ENCODE measurements at regions not wholly inside any gene's neighbourhood (a gene's known extent, or its start where the extent isn't known, plus 50 kb on each side); places are given as distances from the start of the nearest gene placed in this dataset.

DNA sequence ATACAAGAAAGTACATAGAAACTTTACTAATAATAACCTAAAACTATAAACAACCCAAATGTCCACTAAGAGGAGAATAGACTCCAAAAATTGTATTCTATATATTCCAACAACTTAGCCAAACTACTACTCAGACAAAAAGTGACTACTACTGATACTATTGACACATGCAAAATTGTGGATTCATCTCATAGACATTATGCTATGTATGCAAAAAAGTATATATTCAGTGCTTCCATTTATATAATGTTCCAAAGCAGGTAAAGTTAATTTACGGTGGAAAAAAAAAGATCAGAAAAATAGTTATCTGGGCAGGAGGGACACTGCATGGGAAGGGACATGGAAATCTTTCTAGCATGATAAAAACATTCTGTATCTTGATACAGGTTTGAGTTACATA is 62.0 kb upstream of the SRD5A2 start:
- TF ChIP-seq, protein P1, sequence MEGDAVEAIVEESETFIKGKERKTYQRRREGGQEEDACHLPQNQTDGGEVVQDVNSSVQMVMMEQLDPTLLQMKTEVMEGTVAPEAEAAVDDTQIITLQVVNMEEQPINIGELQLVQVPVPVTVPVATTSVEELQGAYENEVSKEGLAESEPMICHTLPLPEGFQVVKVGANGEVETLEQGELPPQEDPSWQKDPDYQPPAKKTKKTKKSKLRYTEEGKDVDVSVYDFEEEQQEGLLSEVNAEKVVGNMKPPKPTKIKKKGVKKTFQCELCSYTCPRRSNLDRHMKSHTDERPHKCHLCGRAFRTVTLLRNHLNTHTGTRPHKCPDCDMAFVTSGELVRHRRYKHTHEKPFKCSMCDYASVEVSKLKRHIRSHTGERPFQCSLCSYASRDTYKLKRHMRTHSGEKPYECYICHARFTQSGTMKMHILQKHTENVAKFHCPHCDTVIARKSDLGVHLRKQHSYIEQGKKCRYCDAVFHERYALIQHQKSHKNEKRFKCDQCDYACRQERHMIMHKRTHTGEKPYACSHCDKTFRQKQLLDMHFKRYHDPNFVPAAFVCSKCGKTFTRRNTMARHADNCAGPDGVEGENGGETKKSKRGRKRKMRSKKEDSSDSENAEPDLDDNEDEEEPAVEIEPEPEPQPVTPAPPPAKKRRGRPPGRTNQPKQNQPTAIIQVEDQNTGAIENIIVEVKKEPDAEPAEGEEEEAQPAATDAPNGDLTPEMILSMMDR (IDR thresholded peaks at IDR 0.05), result no peak
- no peak for TF ChIP-seq POLR2A (IDR thresholded peaks at IDR 0.05)
- TF ChIP-seq EP300 (IDR thresholded peaks at IDR 0.05), result no peak
